NCI-H526 (cell line): ENCODE measurements at regions not wholly inside any gene's neighbourhood (a gene's known extent, or its start where the extent isn't known, plus 50 kb on each side); places are given as distances from the start of the nearest gene placed in this dataset.

Experiments
- DNase-seq, 2 experiments: peaks; one replicate each; lab custom pipeline; 2025; lab: John Stamatoyannopoulos, UW

DNA sequence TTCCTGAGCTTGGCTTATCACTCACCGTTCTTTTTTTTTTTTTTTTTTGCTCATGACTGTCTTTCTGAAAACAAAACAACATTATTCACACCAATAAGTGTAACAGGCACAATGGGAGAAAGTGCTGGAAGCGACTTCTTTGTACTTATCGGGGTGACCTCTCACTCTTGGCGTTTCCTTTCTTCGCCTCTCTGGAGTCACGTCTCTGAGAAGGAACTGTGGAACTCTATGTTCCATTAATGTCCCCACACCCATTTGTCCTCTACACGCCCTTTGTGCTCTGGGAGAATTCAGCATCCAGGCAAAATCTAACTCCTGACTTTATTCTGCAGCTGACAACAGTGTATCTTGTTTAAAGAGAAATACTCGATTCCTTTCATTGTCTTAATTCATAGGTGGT, 70.8 kb upstream of the FAM204A start:
- no peak for DNase-seq

DNA sequence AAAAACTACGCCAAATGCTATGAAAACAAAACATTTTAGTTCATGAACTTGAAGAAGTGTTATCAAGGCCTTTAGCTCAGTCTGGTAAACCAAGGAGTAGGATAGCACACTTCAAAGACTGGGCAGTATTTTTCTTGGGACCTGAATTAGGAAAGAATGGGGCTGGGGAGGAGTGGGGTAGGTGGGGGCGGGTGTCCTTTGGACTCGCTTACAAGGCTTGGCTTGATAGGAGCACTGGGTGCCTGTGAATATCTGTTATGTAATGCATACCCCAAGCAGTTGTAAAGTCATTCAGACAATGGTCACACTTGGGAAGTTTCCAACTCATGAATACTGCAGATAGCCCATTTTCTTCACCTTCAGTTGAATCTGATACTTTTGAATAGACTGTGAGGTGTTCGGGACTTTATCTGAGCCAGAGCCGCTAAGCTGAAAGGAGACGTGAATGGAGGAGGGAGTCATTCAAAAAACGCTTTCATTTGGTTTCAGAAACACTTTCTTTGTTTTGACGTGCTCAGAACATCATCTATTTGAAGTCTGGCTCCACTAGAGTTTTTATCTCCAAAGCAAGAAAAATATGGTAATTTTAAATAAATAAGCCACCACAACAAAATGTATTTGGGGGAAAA, 70.1 kb upstream of the FAM204A start:
- DNase-seq = no peak

DNA sequence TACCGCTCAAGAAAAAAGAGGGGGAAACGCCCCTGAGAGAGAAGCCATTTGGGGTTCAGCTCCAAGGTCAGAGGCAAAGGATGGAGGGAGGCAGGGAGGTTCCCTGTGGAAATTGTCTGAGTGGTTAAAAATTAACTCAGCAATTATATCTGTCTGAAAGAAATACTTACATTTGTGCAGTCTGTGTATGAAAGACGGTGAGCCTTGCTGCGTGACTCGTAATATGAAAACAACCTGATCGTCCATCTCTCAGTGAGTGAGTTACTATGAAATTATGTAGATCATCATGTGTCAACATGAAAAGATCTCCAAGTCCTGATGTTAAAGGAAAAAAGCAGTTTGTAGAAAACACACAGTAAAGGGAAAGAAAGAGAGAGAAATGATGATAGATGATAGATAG, 67.2 kb upstream of the FAM204A start:
- DNase-seq = peak in 1 of 2 experiments; percentile 26

DNA sequence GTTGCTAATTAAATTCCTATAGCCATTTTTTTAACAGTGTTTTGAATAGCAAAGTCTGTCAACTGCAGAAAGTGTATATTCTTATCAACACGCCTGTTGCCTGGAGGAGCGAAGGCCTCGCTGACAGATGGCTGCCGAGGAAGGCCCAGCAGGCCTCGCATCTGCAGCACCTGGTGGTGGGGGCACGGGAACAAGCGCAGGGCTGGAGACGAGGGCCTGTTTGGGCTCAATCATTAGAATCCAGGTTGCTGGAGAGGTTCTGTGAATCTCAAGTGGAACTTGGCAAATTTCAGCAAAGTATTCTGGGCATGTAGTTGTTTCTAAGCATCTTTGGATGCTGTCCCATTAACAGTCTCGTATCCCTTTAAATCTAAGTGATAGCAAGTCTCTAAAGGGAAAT, 66.1 kb upstream of the FAM204A start:
- DNase-seq = no peak

DNA sequence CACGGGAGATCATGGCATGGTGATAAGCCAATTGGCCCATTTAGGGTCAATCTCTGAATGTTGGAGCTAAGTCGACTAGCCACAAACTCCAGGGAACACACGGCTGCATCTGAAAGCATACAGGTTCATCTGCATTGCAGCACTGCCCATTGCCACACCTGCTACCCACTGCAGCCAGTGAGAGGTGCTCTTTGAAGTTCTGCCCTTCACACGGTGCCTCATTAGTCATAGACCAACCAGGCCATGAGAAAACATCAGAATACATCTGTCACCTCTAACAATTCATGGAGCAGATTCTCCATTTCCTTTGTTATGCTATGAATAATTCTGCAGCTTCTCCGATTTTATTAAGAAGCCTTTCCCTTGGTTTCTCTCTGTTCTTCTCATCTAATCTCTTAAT, 65.7 kb upstream of the FAM204A start:
- DNase-seq = peak in 1 of 2 experiments; percentile 20

DNA sequence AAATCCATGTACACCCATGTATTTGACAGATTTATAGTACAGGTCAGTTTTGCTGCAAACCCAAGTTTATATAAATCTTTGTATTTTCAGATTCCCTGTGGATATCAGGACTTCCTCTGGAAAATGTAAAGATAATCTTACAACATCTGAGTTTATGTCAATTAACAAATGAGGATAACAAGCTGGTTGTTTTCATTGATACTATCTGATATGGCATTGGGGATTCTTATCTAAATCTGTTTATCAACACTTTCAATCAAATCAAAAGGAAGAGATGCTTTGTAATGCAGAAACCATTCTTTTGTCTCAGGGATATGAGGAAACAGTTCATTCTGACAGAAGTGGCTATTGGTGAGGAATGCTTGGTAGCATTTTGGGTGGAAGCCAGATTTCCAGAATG, 64.9 kb upstream of the FAM204A start:
- DNase-seq = no peak

DNA sequence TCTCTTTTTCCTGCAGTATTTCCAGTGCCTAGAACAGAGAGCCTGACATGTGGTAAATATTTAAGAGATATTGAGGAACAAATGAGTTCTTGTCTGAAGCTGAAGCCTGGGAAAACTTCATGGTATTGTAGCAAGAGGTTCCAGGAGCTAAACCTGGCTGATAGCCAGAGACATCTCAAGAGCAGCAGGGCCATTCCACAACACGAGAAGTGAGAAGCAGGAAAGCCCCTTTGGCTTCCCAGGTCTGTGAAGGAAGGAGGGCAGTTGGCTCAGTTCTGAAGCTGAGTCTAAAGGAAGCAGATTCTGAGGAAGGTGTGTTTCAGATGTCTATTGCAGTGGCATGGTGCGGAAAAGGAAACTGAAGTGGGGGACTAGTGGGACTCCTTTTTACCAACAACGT, 63.8 kb upstream of the FAM204A start:
- no peak for DNase-seq

DNA sequence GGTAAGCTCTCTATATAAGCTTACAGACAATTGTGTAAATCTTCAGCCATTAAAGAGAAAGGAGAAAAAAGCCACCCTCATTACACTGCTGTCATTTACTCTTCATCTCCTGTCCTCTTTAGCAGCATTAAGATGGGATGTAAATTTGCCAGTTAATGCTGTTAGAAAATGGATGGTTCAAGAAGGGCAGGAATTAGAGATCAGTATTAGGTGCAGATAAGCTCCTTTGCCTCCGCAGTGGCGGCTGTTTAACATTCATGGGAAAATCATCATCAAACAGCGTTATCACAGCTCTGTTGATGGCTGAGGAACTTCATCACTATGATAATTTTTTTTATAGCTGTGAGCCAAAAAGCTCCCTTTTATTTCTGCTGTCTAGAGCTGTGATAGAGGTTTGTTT, 61.8 kb upstream of the FAM204A start:
- no peak for DNase-seq

DNA sequence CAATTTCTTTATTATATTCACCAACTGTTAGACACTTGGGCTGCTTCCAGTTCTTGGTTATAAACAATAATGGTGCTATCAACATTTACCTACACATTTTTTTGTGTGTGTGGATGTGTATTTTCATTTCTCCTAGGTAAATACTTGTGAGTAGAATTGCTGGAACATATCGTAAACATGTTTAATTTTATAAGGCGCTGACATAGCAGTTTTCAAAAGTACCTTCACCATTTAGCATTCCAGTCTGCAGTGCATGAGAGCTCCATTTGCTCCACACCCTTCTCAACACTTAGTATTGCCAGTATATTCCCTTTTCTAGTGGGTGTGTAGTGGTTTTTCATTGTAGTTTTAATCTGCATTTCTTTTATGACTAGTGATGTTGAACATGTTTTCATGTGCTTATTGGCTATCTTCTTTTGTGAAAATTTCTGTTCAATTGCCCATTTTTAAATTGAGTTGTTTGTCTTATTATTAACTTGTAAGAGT, 59.6 kb upstream of the FAM204A start:
- no peak for DNase-seq

DNA sequence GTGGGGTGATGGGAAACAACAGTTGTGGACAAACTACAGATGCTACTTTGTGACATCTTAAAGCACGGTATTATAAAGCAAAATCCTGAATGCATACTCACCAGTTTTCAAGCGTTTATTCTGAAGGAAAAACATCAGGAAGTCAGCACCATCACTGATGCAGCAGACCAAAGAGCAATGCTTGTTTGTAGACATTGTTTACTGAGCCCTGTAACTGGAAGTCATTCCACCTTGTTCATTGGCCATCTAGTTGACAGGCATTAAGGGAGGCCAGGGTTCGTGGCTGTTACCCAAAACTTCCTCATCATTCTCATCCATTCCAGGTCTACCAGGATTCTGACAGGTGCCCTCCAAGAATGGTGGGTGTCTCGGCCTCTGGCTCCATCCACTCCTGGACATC, 55.3 kb upstream of the FAM204A start:
- no peak for DNase-seq

DNA sequence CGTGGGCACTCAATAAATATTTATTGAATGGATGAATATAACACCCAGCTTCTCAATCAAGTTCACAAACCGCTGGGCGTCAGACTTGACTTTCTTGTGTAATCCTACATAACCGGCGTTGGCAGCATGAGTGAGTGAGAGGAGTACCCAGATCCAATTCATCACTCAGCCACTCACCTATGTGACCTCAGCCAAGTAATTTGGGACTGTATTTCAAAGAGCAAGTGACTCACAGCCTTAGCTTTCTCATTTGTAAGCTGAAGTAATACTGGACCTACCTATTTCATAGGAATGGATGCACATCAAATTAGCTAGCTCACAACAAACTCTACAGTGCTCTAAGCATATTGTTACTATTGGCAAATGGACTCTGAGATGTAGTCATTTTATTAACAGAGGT, 53.8 kb upstream of the FAM204A start:
- DNase-seq = no peak

DNA sequence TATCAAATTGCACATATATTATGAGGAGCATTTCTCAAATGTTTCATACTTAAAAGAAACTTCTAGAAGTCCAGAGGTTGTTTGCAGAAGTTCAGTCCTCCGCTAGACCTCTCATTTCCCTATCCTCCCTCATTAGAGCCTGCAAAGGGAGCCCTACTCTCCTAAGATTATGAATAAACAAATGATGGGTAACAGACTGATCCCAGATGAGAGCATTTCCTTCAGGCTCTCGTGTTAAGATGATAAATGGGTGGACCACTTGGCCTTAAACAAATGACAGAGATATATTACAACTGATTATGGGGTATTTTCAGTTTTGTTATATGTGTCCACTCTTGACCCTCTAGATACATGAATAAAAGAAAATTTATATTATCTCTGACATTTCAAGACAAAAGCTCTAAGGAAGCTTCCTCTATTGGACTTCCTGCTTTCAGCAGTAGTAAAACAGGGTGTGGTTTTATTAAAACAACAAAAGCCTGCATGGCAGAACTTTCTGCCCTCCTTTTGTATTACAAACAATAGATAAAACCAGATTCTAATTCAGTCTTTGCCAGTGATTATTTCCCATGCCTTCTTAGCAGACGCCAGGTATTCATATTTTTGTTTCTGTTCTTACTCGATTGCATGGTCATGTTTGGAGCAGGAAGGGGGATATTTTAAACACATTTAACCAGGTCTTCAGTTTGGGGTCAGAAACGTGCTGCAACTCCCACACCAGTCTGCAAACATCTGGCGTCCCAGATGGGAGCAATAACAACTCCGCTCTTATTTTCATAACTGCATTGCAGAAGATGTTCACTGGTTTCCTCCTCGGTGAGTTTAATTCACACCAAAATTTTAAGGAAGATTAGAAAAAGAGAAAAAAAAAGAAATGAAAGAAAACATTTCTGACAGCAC, 52.4 kb upstream of the FAM204A start:
- peak; percentile 70 to 73 for DNase-seq

DNA sequence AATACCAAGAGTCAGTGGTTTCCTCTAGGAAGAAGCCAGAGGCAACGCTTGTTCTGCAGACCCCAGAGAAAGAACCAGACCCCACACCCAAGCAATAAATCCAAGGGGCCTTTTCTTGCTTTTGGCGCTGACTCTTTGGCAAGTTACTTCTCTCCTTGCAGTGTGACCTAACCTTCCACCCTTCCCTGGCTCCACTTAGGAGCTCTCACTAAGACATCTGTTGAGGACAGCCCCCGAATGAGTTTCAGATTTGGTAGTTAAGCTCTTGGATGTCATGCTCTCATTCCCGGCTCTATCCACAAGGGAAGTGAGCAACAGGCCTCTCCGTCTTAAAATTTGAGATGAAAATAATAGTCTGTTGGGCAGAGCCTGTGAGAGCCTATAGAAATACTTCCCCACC, 50.6 kb upstream of the FAM204A start:
- no peak for DNase-seq
